ENCODE measurements at regions not wholly inside any gene's neighbourhood (a gene's known extent, or its start where the extent isn't known, plus 50 kb on each side); places are given as distances from the start of the nearest gene placed in this dataset.
A peak's percentile ranks its signal among the peaks of the same experiment; 100 is the strongest.

DNA sequence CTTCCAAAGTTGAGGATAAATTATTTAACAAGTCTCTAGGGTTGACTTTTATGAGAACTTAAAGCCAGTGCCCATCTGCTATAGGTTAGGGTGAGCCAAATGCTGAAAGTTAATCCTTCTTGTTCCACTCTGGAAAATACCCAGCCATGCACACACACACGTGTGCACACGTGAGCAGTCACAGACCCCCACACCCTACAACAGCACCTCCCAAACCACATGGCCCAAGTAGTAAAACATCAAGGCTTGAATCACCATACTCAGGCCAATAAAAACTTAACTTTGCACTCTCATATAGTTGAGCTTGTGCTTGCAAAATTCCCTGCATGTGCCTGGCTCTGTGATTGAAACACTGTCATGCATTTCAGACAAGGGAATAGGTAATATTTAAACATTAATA lies 467.6 kb downstream of the ARHGEF28 start:
- H3K36me3 ChIP-seq (ENCODE audit: low read depth), result no peaks in the 10 kb centered on the region

DNA sequence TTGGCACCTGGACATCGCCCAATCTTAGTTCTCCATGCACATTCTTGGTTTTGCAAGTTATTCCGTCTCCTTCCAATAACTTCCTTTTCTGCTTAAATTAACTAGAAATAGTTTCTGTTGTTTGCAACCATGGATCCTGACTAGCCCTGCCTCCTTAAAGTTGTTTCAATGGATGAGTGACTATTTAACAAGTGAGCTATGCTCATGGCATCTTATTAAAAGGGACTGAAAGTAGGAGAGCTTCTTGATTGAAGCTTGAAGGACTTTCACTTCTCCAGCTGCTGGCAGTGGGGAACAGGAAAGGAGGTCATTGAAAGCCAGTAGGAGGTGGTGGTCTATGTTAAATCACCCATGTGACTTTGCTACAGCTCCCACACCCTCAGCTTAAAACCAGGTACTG lies 466.8 kb downstream of the ARHGEF28 start:
- no peaks in the 10 kb centered on the region for H3K9me3 ChIP-seq

More for the DNA sequence above, 467.6 kb downstream of the ARHGEF28 start:
- DNase-seq (peak in 2 of 3 donors; percentile 25 to 27), ATAC-seq (peak; percentile 98)
- no peaks in the 10 kb centered on the region for H3K9me3 ChIP-seq
- intact Hi-C loops (cut with DNase I, micrococcal nuclease), result no loop called here
- TF ChIP-seq CTCF (IDR thresholded peaks at IDR 0.05), result no peak
- no peak overlapping the region for H3K4me3 ChIP-seq
- peaks cover 5% of the 10 kb centered on the region for H3K4me1 ChIP-seq (ENCODE audit: low read depth)

DNA sequence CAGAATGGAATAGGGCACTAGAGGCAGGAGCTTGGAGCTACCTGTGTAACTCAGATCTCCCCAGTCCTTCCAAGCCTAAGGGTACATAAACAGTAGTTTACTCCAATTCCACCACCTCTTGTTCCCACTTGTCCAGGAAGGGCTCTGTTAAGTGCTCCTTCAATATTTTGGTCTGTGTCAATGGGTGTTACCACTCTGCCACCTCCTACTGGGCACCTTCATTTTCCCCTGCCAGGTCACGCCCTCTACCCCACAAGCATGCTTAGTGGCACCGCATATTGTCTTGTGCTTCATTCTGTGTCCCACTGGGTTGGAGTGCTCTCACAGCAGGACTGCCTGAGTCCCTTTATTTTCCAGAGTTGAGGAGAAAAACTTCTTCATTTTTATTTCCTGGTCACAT lies 459.8 kb downstream of the ARHGEF28 start:
- no peak overlapping the region for H3K4me3 ChIP-seq
- no peaks in the 10 kb centered on the region for H3K4me1 ChIP-seq (ENCODE audit: low read depth)
- no peak for TF ChIP-seq CTCF (IDR thresholded peaks at IDR 0.05)
- H3K36me3 ChIP-seq (ENCODE audit: low read depth), result no peaks in the 10 kb centered on the region
- ATAC-seq (no peak), DNase-seq (no peak)
- no peaks in the 10 kb centered on the region for H3K9me3 ChIP-seq
- intact Hi-C loops (cut with DNase I, micrococcal nuclease), result no loop called here

More for the DNA sequence above, 466.8 kb downstream of the ARHGEF28 start:
- intact Hi-C loops (cut with DNase I, micrococcal nuclease), result no loop called here
- H3K36me3 ChIP-seq (ENCODE audit: low read depth), result no peaks in the 10 kb centered on the region
- no peak for TF ChIP-seq CTCF (IDR thresholded peaks at IDR 0.05)
- DNase-seq (no peak), ATAC-seq (no peak)
- peaks cover 5% of the 10 kb centered on the region for H3K4me1 ChIP-seq (ENCODE audit: low read depth)
- H3K4me3 ChIP-seq, result no peak overlapping the region

DNA sequence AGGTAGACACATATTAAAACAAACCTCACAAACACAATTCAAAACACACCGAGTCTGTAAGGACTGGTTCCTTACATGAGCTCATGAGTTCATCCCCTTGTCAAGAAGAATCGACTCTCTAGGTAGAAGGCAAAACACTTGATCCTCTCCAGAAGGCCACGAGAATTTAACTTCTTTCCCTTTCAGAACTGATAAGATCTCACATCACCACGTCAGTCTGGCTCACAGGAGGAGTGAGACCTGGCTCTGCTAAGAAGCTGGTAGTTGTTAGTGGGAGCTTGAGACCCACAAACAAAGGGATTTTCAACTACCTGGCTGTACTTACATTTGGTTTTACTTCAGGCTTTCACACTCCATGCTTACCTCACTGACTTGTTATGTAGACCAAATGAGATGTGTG lies 459.2 kb downstream of the ARHGEF28 start:
- no peak for ATAC-seq
- intact Hi-C loops (cut with DNase I, micrococcal nuclease), result no loop called here

DNA sequence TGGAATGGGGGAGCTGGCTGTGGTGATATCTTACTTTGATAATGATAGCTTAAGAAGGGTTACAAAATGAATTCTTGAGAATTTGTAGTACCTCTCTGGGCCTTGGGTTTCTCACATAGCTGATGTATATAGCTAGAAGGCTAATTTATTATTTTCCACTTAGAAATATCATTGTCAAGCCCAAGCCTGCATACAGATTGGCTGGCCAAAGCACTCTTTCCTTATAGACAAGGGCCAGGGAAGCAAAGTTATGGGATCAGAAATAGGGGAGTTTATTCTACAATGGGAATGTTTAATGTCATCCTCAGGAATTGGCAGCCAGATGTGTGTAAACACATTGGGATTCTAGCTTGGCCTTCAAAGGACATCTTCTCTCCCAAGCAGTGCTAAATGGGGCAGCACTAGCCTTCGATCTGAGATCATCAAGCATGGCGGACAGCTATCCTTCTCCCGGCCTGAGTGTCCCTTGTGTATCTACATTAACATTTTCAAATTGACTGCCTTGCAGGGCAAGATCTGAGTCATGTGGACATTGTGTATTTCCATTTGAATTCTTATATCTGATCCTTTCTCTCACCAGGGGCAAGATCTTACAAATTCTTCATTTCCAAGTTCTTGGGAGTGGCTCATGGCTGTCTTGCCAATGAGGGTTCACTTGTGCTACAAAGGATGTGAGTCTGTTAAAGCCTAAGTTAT lies 457.2 kb downstream of the ARHGEF28 start:
- no peak for TF ChIP-seq CTCF (IDR thresholded peaks at IDR 0.05)
- no peaks in the 10 kb centered on the region for H3K36me3 ChIP-seq (ENCODE audit: low read depth)
- no peak for DNase-seq
- ATAC-seq, result no peak
- intact Hi-C loops (cut with DNase I, micrococcal nuclease), result no loop called here
- no peak overlapping the region for H3K4me3 ChIP-seq
- H3K9me3 ChIP-seq, result no peaks in the 10 kb centered on the region
- no peaks in the 10 kb centered on the region for H3K4me1 ChIP-seq (ENCODE audit: low read depth)

More for the DNA sequence above, 459.2 kb downstream of the ARHGEF28 start:
- no peaks in the 10 kb centered on the region for H3K4me1 ChIP-seq (ENCODE audit: low read depth)
- H3K9me3 ChIP-seq, result no peaks in the 10 kb centered on the region
- H3K36me3 ChIP-seq (ENCODE audit: low read depth), result no peaks in the 10 kb centered on the region
- H3K4me3 ChIP-seq, result no peak overlapping the region
- TF ChIP-seq CTCF (IDR thresholded peaks at IDR 0.05), result no peak
- DNase-seq, result no peak
